ENCODE measurements at regions not wholly inside any gene's neighbourhood (a gene's known extent, or its start where the extent isn't known, plus 50 kb on each side); places are given as distances from the start of the nearest gene placed in this dataset.

DNA sequence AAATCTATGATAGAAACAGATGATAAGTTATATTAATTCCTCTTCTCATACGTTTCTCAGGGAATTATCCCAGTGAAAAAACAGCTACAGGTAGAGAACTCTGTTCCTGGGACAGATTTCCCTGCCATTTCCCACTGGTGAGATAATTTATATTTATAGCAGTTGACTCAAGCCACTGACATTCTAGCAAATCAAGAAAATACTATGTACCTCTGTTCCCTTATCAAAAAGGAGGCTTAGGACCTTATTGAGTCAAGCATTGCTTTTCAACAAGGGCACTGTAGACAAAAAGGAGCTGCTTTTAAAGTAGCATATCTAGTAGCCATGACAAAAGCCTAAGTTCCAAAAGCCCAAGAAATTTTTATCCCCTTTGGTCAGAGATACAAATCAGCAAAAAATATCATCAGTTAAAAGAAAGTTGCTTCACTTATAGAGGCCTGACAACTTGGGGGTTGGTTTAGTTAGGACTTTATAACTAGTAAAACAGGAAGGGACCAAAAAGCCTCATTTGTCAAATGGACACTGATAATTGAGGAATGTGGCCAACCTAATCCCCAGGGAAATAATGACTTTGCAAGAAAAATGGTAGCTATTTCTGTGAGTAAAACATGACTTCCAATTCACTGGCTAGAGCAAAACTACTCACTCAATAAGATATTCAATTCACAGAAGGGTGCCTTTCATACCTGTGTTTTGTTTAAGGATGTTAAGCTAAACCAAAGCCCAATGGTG is 652.5 kb downstream of the SLITRK1 start:
- in situ Hi-C loops (cut with MboI; ENCODE audit: low sequenced_read_pairs), result no loop called here

DNA sequence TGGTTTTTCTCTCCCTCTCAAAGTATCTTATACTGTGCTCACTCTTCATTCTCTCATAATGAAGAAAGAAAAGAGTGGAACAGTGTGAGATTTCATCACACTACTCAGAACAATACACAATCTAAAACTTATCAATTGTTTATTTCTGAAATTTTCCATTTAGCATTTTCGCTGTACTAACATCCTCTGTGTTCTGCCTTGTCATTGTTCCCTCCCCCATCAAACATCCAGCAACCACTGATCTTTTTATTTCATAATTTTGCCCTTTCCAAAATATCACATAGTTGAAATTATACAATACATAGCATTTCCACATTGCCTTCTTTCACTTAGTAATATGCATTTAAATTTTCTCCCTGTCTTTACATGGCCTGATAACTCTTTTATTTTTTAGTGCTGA is 658.7 kb downstream of the SLITRK1 start:
- in situ Hi-C loops (cut with MboI; ENCODE audit: low sequenced_read_pairs), result no loop called here

DNA sequence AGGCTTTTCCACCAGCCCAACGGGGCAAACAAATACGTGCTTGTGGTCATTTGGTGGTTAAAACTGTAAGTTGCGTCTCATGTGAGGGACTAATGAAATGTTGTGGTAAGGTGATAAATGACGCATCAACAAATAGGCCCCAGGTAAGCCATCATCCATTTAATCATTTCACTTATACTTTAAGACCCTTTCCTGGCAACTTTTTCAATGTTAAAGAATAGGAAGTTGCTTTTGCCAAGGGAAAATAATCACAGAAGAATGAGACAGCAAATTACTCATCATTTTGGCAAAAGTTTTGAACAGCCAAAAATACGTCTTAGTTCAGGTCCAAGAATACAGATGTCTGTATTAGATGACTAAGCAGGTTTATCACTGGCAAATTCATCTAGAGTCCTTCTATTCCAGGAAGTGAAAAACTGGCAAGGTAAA is 660.4 kb downstream of the SLITRK1 start:
- in situ Hi-C loops (cut with MboI; ENCODE audit: low sequenced_read_pairs), result no loop called here

GRCh38 chr13:83221256-83221655 is 661.0 kb downstream of the SLITRK1 start:
- in situ Hi-C loops (cut with MboI; ENCODE audit: low sequenced_read_pairs), result no loop called here

DNA sequence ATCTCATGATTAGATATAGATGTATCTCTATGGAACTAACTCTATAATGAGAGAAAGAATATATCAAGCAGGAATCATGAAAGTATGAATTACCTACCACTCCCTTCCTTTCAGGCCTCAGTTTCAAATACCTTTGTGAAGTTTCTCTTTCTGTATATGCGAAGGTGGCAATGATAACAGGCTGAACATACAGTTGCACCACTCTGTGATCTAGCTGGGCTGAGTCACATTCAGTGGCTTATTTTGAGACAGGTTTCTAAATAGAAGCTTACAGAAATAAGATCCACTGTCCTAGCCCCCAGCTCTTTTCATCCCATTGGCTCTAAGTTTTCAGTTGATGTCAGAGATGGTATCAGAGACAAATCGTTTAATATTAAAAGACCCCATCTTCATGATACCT is 662.0 kb downstream of the SLITRK1 start:
- in situ Hi-C loops (cut with MboI; ENCODE audit: low sequenced_read_pairs), result no loop called here

- in situ Hi-C loops (cut with MboI; ENCODE audit: low sequenced_read_pairs), result no loop called here
Observed at GRCh38 chr13:83219832-83220231, 662.4 kb downstream of the SLITRK1 start.

- in situ Hi-C loops (cut with MboI; ENCODE audit: low sequenced_read_pairs), result no loop called here
Observed at GRCh38 chr13:83216479-83217245, 665.6 kb downstream of the SLITRK1 start.

DNA sequence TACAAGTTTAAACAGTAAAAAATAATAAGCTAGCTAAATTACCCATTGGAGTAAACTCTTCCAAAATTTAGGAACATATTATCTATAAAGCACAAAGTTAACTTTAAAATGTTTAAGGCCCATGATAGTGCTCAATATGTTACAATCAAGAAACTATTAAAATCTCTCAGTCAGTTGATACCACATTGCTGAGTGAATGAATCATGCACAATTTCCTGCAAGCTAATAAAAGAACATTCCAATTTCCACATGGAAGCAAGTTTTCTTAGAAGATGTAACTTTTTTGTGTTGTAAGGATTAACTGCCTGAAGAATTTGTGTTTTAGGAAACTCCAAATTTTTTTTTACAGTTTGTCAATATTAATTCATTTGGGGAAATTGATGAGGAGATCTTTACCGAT is 666.6 kb downstream of the SLITRK1 start:
- in situ Hi-C loops (cut with MboI; ENCODE audit: low sequenced_read_pairs), result no loop called here

GRCh38 chr13:83214452-83214851 is 667.8 kb downstream of the SLITRK1 start:
- in situ Hi-C loops (cut with MboI; ENCODE audit: low sequenced_read_pairs), result no loop called here

- in situ Hi-C loops (cut with MboI; ENCODE audit: low sequenced_read_pairs), result no loop called here
Observed at GRCh38 chr13:83211301-83211700, 671.0 kb downstream of the SLITRK1 start.

DNA sequence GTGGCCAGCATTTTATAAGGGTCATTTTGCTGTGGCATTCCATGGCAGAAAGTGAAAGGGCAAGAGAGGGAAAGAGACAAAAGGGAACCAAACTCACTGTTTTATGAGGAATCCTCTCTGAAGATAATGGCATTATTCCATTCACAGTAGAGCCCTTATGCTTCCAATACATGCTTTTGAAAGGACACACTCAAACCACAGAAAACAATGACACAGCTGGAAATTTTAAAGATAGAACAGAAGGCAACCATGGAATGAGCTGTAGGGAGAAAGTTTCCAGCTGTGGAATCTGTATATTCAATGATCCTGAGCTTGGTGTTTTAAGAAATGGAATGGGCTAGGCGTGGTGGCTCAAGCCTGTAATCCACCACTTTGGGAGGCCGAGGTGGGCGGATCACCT is 677.4 kb downstream of the SLITRK1 start:
- in situ Hi-C loops (cut with MboI; ENCODE audit: low sequenced_read_pairs), result no loop called here

GRCh38 chr13:83201506-83201905 is 680.8 kb downstream of the SLITRK1 start:
- in situ Hi-C loops (cut with MboI; ENCODE audit: low sequenced_read_pairs), result no loop called here

- in situ Hi-C loops (cut with MboI; ENCODE audit: low sequenced_read_pairs), result no loop called here
Observed at GRCh38 chr13:83197316-83197715, 685.0 kb downstream of the SLITRK1 start.

- in situ Hi-C loops (cut with MboI; ENCODE audit: low sequenced_read_pairs), result no loop called here
Observed at GRCh38 chr13:83190020-83190419, 692.3 kb downstream of the SLITRK1 start.

DNA sequence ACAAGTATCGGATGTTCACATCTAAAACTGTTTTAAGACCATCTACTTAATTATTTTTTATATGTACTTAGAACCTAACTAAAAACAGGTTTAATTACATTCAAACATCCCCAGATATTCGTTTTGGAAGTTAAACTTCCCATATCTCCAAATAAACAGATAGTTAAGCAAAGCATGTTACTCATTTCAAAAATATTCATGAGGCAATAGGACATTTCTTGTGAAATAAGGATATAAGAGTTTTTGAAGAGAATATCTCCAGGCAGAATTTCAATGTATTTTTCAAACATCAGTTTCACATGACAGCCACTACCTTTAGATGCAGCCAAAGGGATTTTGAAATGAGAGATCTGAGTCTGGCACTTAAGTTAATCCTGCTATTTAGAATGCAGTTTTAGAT is 697.5 kb downstream of the SLITRK1 start:
- in situ Hi-C loops (cut with MboI; ENCODE audit: low sequenced_read_pairs), result no loop called here

- in situ Hi-C loops (cut with MboI; ENCODE audit: low sequenced_read_pairs), result no loop called here
Observed at GRCh38 chr13:83184150-83184475, 698.2 kb downstream of the SLITRK1 start.

DNA sequence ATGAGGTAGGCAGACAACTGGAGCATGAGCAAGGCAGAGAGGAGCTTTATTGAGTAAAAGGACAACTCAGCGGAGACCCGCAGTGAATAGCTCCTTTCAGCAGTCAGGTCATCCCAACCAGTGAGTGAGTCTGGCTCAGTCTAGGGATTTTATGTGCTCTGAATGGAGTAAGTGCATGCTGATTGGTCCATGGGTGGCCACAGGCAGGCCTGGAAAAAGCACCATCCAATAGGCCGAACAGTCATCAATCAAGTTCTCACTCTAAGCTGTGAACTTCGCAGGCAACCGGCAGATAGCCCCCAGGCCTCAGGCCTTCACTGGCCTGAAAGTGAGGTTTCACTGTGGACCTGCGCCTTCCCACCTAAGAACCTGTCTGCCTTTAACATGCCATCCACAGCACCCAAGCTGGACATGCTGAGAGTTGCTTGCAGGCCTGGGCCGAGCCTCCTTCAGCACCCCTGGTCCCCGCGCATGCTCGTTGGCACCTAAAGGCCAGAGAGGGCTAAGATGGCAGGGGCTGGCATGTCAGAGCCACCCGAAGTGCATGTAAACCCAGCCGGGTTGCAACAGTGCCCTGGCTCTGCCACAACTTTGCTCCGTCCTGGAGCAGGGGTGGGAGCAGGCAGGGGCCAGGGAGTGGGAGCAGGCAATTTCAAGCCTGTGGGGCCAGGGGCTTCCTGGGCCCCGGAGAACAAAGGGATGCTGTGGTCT is 698.7 kb downstream of the SLITRK1 start:
- in situ Hi-C loops (cut with MboI; ENCODE audit: low sequenced_read_pairs), result no loop called here

DNA sequence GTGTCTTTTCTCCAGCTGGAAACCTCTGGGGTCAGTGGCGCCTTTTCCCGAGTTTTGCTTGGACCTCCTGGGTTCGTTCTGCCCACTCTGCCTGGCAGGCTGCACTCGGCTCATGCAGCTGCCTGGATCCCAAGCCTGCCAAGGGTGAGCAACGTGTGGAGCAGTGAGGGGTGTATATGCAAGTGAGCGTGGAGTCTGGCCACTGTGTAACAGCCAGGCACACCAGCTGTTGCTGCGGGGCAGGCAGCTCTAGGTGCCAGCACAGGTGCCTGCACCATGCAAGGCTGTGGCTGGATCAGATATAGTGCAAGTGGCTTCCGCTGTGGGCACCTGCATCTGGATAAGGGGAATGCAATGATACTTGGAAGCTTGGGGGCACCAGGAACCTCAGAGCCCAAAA is 699.4 kb downstream of the SLITRK1 start:
- in situ Hi-C loops (cut with MboI; ENCODE audit: low sequenced_read_pairs), result no loop called here

DNA sequence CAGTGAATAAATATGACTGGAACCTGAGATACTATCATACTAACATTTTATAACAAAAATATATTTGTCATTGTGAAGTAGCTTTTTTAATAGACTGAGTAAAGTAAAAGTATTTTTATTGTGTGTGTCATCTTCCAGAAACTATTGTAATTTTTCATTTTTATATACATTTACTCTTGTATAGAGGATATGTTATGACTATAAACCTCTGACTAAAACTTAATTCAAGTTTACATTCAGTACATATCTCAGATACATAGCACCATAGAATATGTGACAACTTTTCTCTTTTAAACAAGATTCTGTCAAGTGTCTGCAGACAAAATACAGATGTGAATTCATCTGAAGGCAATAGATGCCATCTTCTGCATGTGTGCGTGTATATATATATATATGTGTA is 704.3 kb downstream of the SLITRK1 start:
- in situ Hi-C loops (cut with MboI; ENCODE audit: low sequenced_read_pairs), result no loop called here

DNA sequence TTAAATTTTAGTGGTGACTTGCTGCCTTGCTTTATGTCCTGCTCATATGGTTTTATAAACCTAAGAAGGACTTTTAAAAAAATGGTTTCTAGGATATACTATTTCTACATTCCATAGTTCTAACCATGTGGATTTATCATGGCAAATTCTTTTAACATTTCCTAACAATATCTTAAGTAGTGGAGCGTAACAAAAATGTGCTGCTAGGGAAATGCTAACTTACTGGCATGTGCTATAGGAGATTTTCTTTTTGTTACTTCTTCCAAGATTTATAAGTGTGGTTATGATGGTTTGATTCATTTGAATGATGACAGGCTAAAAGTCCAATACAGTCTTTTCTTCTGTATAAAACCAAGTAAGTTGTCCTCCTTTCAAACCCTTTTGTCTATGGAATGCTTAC is 713.7 kb downstream of the SLITRK1 start:
- in situ Hi-C loops (cut with MboI; ENCODE audit: low sequenced_read_pairs), result no loop called here

DNA sequence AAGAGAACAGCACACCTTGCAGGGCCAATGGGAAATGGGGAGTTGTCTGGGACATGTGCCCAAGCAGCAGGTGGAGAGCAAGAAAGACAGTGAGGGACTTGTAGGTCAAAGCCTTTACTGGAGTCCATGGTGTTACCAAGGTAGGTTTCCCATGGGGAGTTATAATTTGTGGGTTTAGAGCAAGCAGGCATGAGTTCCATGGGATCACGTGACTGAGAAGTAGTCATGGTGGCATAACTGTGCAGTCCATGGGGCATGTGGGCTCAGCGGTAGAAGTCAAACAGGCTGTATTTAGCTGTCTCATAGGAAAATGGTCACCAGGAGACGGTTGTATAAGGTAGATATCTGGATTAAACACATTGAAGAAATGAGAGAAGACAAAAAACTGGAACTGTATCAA is 715.1 kb downstream of the SLITRK1 start:
- in situ Hi-C loops (cut with MboI; ENCODE audit: low sequenced_read_pairs), result no loop called here

DNA sequence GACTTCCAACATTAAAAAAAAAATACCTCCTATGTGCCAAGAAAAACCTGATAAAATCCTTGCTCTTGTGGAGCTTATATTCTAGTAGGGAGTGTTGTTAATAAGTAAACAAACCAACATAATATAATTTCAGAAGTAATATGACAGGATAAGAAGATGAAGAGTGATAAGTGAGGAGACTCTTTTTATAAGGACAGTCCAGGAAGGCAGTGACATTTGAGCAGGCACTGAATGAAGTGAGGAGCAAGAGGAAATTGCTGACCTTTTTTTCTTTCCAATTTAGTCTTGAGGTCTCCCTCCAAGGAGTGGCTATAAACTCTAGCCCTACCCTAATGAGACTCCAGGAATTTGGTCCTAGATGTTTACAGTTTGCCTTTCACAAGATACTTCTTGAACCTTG is 715.7 kb downstream of the SLITRK1 start:
- in situ Hi-C loops (cut with MboI; ENCODE audit: low sequenced_read_pairs), result no loop called here
